IMR-90 (cell line): ENCODE measurements at regions not wholly inside any gene's neighbourhood (a gene's known extent, or its start where the extent isn't known, plus 50 kb on each side); places are given as distances from the start of the nearest gene placed in this dataset.
"Not testable (repeated sequence)": the region's sequence is repeated elsewhere in the genome, so short reads cannot be mapped to it uniquely, and the experiment has no call there.

Experiments
- BHLHE40 ChIP-seq: fragments of 150-350 bp; IDR thresholded peaks from 2 replicates; pipeline ENCODE4 v1.6.1; 2016; ENCODE audit warnings: mild to moderate bottlenecking, low read depth, low read length
- CEBPB ChIP-seq: IDR thresholded peaks from 2 replicates; pipeline ENCODE4 v1.6.1; 2012; ENCODE audit warnings: low read depth, low read length, improper control_type of control experiment
- CHD1 ChIP-seq: IDR thresholded peaks from 2 replicates; pipeline ENCODE4 v1.6.1; 2012; ENCODE audit warnings: low read depth, low read length, improper control_type of control experiment
- MAFK ChIP-seq: IDR thresholded peaks from 2 replicates; pipeline ENCODE4 v1.6.1; 2012; ENCODE audit warnings: low read depth, low read length, improper control_type of control experiment
- MAZ ChIP-seq: IDR thresholded peaks from 2 replicates; pipeline ENCODE4 v1.6.1; 2012; ENCODE audit warnings: low read depth, mild to moderate bottlenecking, low read length, improper control_type of control experiment, moderate library complexity, borderline replicate concordance
- MXI1 ChIP-seq: IDR thresholded peaks from 2 replicates; pipeline ENCODE4 v1.6.1; 2012; ENCODE audit warnings: low read depth, mild to moderate bottlenecking, low read length, moderate library complexity, borderline replicate concordance
- POLR2A ChIP-seq: IDR thresholded peaks from 2 replicates; pipeline ENCODE4 v1.6.1; 2012; ENCODE audit warnings: mild to moderate bottlenecking, low read depth, low read length
- RCOR1 ChIP-seq: IDR thresholded peaks from 2 replicates; pipeline ENCODE4 v1.6.1; 2012; ENCODE audit warnings: mild to moderate bottlenecking, low read length, improper control_type of control experiment; ENCODE audit not compliant: insufficient replicate concordance
- RFX5 ChIP-seq: IDR thresholded peaks from 2 replicates; pipeline ENCODE4 v1.8.0; 2012; ENCODE audit warnings: low read depth, mild to moderate bottlenecking, low read length, moderate library complexity
- TF ChIP-seq, protein P1 (sequence below): conservative IDR thresholded peaks from 2 replicates; pipeline ENCODE4 v1.5.1; 2012; ENCODE audit warnings: mild to moderate bottlenecking, low read depth, low read length, improper control_type of control experiment
- TF ChIP-seq, protein P2 (sequence below): fragments of 150-350 bp; IDR thresholded peaks from 2 replicates; pipeline ENCODE4 v1.6.1; 2017; ENCODE audit warnings: mild to moderate bottlenecking, antibody characterized with exemption, low read length, low read depth

- TF ChIP-seq MAFK, MXI1, BHLHE40, CHD1, POLR2A, RCOR1, RFX5, MAZ, CEBPB: not testable (repeated sequence)
- TF ChIP-seq, protein P1, sequence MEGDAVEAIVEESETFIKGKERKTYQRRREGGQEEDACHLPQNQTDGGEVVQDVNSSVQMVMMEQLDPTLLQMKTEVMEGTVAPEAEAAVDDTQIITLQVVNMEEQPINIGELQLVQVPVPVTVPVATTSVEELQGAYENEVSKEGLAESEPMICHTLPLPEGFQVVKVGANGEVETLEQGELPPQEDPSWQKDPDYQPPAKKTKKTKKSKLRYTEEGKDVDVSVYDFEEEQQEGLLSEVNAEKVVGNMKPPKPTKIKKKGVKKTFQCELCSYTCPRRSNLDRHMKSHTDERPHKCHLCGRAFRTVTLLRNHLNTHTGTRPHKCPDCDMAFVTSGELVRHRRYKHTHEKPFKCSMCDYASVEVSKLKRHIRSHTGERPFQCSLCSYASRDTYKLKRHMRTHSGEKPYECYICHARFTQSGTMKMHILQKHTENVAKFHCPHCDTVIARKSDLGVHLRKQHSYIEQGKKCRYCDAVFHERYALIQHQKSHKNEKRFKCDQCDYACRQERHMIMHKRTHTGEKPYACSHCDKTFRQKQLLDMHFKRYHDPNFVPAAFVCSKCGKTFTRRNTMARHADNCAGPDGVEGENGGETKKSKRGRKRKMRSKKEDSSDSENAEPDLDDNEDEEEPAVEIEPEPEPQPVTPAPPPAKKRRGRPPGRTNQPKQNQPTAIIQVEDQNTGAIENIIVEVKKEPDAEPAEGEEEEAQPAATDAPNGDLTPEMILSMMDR, result not testable (repeated sequence)
- TF ChIP-seq, protein P2, sequence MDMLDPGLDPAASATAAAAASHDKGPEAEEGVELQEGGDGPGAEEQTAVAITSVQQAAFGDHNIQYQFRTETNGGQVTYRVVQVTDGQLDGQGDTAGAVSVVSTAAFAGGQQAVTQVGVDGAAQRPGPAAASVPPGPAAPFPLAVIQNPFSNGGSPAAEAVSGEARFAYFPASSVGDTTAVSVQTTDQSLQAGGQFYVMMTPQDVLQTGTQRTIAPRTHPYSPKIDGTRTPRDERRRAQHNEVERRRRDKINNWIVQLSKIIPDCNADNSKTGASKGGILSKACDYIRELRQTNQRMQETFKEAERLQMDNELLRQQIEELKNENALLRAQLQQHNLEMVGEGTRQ, result not testable (repeated sequence)
Observed at GRCh38 chr2:132307613-132308198, 108.9 kb upstream of the GPR39 start.
